WTC11 (cell line): ENCODE measurements at regions not wholly inside any gene's neighbourhood (a gene's known extent, or its start where the extent isn't known, plus 50 kb on each side); places are given as distances from the start of the nearest gene placed in this dataset.
"Not testable (repeated sequence)": the region's sequence is repeated elsewhere in the genome, so short reads cannot be mapped to it uniquely, and the experiment has no call there.

ENCODE experiments used
- ATAC-seq: fragments of 200-7000 bp; cut with Tn5 transposase; 2 replicates; pipeline ENCODE4 v1.10.0; 2021; ENCODE audit warnings: mild to moderate bottlenecking, moderate library complexity
- CTCF ChIA-PET: fragments of 300-600 bp; sonication (Branson Sonifier 250); formaldehyde crosslinking; loops from one replicate; lab custom pipeline; 2021; ENCODE audit warnings: antibody characterized with exemption; lab: Charles Lee
- POLR2A ChIA-PET: fragments of 350-600 bp; sonication (Branson Sonifier 250); formaldehyde crosslinking; loops from one replicate; lab custom pipeline; 2021; ENCODE audit warnings: antibody characterized with exemption; lab: Charles Lee
- DNase-seq: peaks from one replicate; pipeline ENCODE4 v3.0.0; 2021; ENCODE audit warnings: low spot score
- H3K27ac Mint-ChIP-seq: 2 replicates; pipeline ENCODE4 v1.8.0; 2021; ENCODE audit warnings: mixed read lengths
- H3K27me3 Mint-ChIP-seq: 2 replicates; pipeline ENCODE4 v1.8.0; 2021; ENCODE audit warnings: low read depth, mild to moderate bottlenecking, moderate library complexity, mixed read lengths
- H3K36me3 Mint-ChIP-seq: 2 replicates; pipeline ENCODE4 v1.8.0; 2021; ENCODE audit warnings: mixed read lengths
- H3K4me1 Mint-ChIP-seq: 2 replicates; pipeline ENCODE4 v1.8.0; 2022; ENCODE audit warnings: mixed read lengths
- H3K4me3 Mint-ChIP-seq: 2 replicates; pipeline ENCODE4 v1.8.0; 2021; ENCODE audit warnings: mild to moderate bottlenecking, moderate library complexity, mixed read lengths
- H3K9me3 Mint-ChIP-seq: 2 replicates; pipeline ENCODE4 v1.8.0; 2021; ENCODE audit warnings: mixed read lengths
- AFF4 ChIP-seq: sonication (generic); formaldehyde crosslinking; IDR thresholded peaks from 2 replicates; pipeline ENCODE4 v1.8.1; 2023; ENCODE audit warnings: mild to moderate bottlenecking, missing genetic modification reagents, borderline replicate concordance
- CREB1 ChIP-seq: sonication (generic); formaldehyde crosslinking; IDR thresholded peaks from 2 replicates; pipeline ENCODE4 v1.8.0; 2023; ENCODE audit warnings: mild to moderate bottlenecking, missing genetic modification reagents
- CREM ChIP-seq: sonication (generic); formaldehyde crosslinking; IDR thresholded peaks from 2 replicates; pipeline ENCODE4 v1.8.1; 2022; ENCODE audit warnings: mild to moderate bottlenecking, missing genetic modification reagents, moderate library complexity
- E2F4 ChIP-seq: sonication (generic); formaldehyde crosslinking; IDR thresholded peaks from 2 replicates; pipeline ENCODE4 v1.8.1; 2022; ENCODE audit warnings: low read depth, mild to moderate bottlenecking, moderate library complexity, missing genetic modification reagents, borderline replicate concordance
- E2F5 ChIP-seq: sonication (generic); formaldehyde crosslinking; IDR thresholded peaks from 2 replicates; pipeline ENCODE4 v1.8.1; 2022; ENCODE audit warnings: mild to moderate bottlenecking, moderate library complexity, missing genetic modification reagents
- EMX1 ChIP-seq: fragments of 250-450 bp; sonication (Bioruptor Pico); IDR thresholded peaks from 2 replicates; pipeline ENCODE4 v1.8.0; 2021; ENCODE audit warnings: mild to moderate bottlenecking
- FOXP1 ChIP-seq: sonication (generic); formaldehyde crosslinking; IDR thresholded peaks from 2 replicates; pipeline ENCODE4 v1.8.0; 2022; ENCODE audit warnings: missing genetic modification reagents, mild to moderate bottlenecking, moderate library complexity, borderline replicate concordance
- GABPB1 ChIP-seq: sonication (generic); formaldehyde crosslinking; IDR thresholded peaks from 2 replicates; pipeline ENCODE4 v1.8.1; 2023; ENCODE audit warnings: mild to moderate bottlenecking, missing genetic modification reagents
- HMGA2 ChIP-seq: fragments of 250-450 bp; sonication (Bioruptor Pico); IDR thresholded peaks from 2 replicates; pipeline ENCODE4 v1.4.0; 2021; ENCODE audit warnings: mild to moderate bottlenecking, moderate library complexity
- HMGXB4 ChIP-seq: sonication (generic); formaldehyde crosslinking; IDR thresholded peaks from 2 replicates; pipeline ENCODE4 v1.8.1; 2023; ENCODE audit warnings: mild to moderate bottlenecking, moderate library complexity, missing genetic modification reagents
- NFATC4 ChIP-seq: fragments of 250-450 bp; sonication (Bioruptor Pico); IDR thresholded peaks from 2 replicates; pipeline ENCODE4 v1.9.0; 2021; ENCODE audit warnings: mild to moderate bottlenecking
- NR1H2 ChIP-seq: sonication (generic); formaldehyde crosslinking; IDR thresholded peaks from 2 replicates; pipeline ENCODE4 v1.9.0; 2021; ENCODE audit warnings: mild to moderate bottlenecking, moderate library complexity, missing genetic modification reagents
- NR3C1 ChIP-seq: sonication (generic); formaldehyde crosslinking; conservative IDR thresholded peaks from 2 replicates; pipeline ENCODE4 v1.8.1; 2023; ENCODE audit warnings: low read depth, mild to moderate bottlenecking, missing genetic modification reagents
- OVOL2 ChIP-seq: fragments of 250-450 bp; sonication (Bioruptor Pico); IDR thresholded peaks from 2 replicates; pipeline ENCODE4 v1.9.0; 2021; ENCODE audit warnings: mild to moderate bottlenecking, borderline replicate concordance
- SOX15 ChIP-seq: fragments of 250-450 bp; sonication (Bioruptor Pico); IDR thresholded peaks from 2 replicates; pipeline ENCODE4 v1.9.0; 2021; ENCODE audit warnings: mild to moderate bottlenecking
- SP1 ChIP-seq: sonication (generic); formaldehyde crosslinking; conservative IDR thresholded peaks from 2 replicates; pipeline ENCODE4 v1.8.1; 2022; ENCODE audit warnings: missing genetic modification reagents
- ZNF121 ChIP-seq: sonication (generic); formaldehyde crosslinking; IDR thresholded peaks from 2 replicates; pipeline ENCODE4 v1.8.0; 2023; ENCODE audit warnings: missing genetic modification reagents
- ZNF232 ChIP-seq: sonication (generic); formaldehyde crosslinking; IDR thresholded peaks from 2 replicates; pipeline ENCODE4 v1.8.0; 2022; ENCODE audit warnings: mild to moderate bottlenecking, missing genetic modification reagents
- ZNF416 ChIP-seq: fragments of 250-450 bp; sonication (Bioruptor Pico); IDR thresholded peaks from 2 replicates; pipeline ENCODE4 v1.9.0; 2021; ENCODE audit warnings: mild to moderate bottlenecking, inconsistent platforms
- ZNF425 ChIP-seq: fragments of 250-450 bp; sonication (Bioruptor Pico); conservative IDR thresholded peaks from 2 replicates; pipeline ENCODE4 v1.9.0; 2021; ENCODE audit warnings: mild to moderate bottlenecking

- no peak for TF ChIP-seq GABPB1 (CRISPR knock-in tag)
- TF ChIP-seq AFF4 (CRISPR knock-in tag): no peak
- TF ChIP-seq E2F4 (CRISPR knock-in tag): no peak
- TF ChIP-seq SP1: no peak
- TF ChIP-seq NR3C1 (CRISPR knock-in tag): no peak
- TF ChIP-seq HMGA2: no peak
- no peak for TF ChIP-seq SOX15 (CRISPR knock-in tag)
Observed at GRCh38 chr3:80612366-80612765, 844.6 kb upstream of the ROBO1 start (continued).

GRCh38 chr3:80608072-80608471, 840.3 kb upstream of the ROBO1 start:
- H3K9me3 Mint-ChIP-seq, POLR2A ChIA-PET, H3K27me3 Mint-ChIP-seq, H3K4me3 Mint-ChIP-seq, H3K36me3 Mint-ChIP-seq, ATAC-seq, H3K27ac Mint-ChIP-seq, CTCF ChIA-PET, DNase-seq: not testable (repeated sequence)
- H3K4me1 Mint-ChIP-seq: peaks cover 12% of the 10 kb centered on the region

GRCh38 chr3:80606073-80606472, 838.3 kb upstream of the ROBO1 start:
- Mint-ChIP-seq H3K27me3 (no peaks in the 10 kb centered on the region), H3K9me3 (peaks cover 5% of the 10 kb centered on the region; the same call in 1 of the 2 replicates), H3K36me3 (no peaks in the 10 kb centered on the region), H3K27ac (no peak overlapping the region), H3K4me3 (no peak overlapping the region), H3K4me1 (peaks cover 7% of the 10 kb centered on the region)
- no peak for DNase-seq
- ATAC-seq: no peak
- ChIA-PET CTCF (interaction anchor here (1.1 kb wide), 1 partner anchor 70 kb away, joined by 4 read pairs; no protein-coding TSS in a partner anchor), POLR2A (no interaction called here)
- TF ChIP-seq OVOL2 (CRISPR knock-in tag): no peak
- TF ChIP-seq E2F5 (CRISPR knock-in tag): no peak
- TF ChIP-seq NR1H2 (CRISPR knock-in tag): no peak
- no peak for TF ChIP-seq ZNF232 (CRISPR knock-in tag)
- TF ChIP-seq NFATC4 (CRISPR knock-in tag): no peak
- no peak for TF ChIP-seq AFF4 (CRISPR knock-in tag)
- TF ChIP-seq ZNF416 (CRISPR knock-in tag): no peak
- no peak for TF ChIP-seq EMX1
- no peak for TF ChIP-seq HMGXB4 (CRISPR knock-in tag)
- no peak for TF ChIP-seq ZNF425 (CRISPR knock-in tag)
- TF ChIP-seq HMGA2: no peak
- TF ChIP-seq ZNF121 (CRISPR knock-in tag): no peak
- TF ChIP-seq CREM: no peak
- no peak for TF ChIP-seq FOXP1
- TF ChIP-seq CREB1: no peak
